ENCODE measurements at regions not wholly inside any gene's neighbourhood (a gene's known extent, or its start where the extent isn't known, plus 50 kb on each side); places are given as distances from the start of the nearest gene placed in this dataset.

DNA sequence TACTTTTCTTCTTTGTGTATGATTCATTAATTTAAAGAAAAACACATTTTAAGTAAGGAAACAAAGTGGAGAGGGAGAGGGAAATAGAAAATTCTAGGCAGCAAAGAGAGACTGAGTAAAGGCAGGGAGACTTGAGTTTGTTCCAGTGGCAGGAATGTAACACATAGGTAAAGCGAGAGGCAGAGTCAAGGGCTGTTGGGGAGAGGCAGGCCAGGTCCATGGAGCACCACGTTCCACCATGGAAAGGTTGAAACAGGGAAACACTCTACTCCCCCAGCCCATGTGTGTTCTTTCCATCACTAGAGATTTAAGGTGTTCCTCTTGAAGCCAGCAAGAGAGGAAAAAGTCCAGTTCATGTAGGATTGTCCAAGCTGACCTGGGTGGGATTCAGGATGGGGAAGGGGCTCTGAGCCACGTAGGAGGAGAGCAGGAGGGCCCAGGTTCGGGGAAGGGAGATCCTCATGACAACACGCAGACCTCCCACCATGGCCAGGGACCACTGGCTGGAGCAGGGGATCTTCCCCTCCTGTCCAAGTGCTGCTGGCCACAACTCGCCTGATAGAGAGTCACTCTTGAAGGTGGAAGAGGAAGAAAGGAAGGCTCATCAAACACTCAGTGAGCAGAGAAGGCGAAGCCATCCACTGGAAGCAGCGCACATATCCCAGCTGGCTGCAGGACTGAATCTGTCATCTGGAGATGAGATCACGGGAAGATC lies 666.4 kb upstream of the MKI67 start:
- no peak for TF ChIP-seq CTCF (IDR thresholded peaks at IDR 0.05 in 2 of 3, conservative IDR thresholded peaks at IDR 0.05 in 1 of 3; ENCODE audit: borderline replicate concordance in 1 of 3, insufficient read depth in 1 of 3, low read depth in 2 of 3, low read length in 2 of 3)
- TF ChIP-seq MAX (IDR thresholded peaks at IDR 0.05): no peak
- no peak for TF ChIP-seq CEBPB (IDR thresholded peaks at IDR 0.05; ENCODE audit: low read depth)
- TF ChIP-seq, protein P1, sequence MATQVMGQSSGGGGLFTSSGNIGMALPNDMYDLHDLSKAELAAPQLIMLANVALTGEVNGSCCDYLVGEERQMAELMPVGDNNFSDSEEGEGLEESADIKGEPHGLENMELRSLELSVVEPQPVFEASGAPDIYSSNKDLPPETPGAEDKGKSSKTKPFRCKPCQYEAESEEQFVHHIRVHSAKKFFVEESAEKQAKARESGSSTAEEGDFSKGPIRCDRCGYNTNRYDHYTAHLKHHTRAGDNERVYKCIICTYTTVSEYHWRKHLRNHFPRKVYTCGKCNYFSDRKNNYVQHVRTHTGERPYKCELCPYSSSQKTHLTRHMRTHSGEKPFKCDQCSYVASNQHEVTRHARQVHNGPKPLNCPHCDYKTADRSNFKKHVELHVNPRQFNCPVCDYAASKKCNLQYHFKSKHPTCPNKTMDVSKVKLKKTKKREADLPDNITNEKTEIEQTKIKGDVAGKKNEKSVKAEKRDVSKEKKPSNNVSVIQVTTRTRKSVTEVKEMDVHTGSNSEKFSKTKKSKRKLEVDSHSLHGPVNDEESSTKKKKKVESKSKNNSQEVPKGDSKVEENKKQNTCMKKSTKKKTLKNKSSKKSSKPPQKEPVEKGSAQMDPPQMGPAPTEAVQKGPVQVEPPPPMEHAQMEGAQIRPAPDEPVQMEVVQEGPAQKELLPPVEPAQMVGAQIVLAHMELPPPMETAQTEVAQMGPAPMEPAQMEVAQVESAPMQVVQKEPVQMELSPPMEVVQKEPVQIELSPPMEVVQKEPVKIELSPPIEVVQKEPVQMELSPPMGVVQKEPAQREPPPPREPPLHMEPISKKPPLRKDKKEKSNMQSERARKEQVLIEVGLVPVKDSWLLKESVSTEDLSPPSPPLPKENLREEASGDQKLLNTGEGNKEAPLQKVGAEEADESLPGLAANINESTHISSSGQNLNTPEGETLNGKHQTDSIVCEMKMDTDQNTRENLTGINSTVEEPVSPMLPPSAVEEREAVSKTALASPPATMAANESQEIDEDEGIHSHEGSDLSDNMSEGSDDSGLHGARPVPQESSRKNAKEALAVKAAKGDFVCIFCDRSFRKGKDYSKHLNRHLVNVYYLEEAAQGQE (IDR thresholded peaks at IDR 0.05; ENCODE audit: low read depth): no peak
- TF ChIP-seq POLR2A (IDR thresholded peaks at IDR 0.05; ENCODE audit: borderline replicate concordance, extremely low read depth, insufficient read depth, insufficient read length): no peak
